ENCODE measurements at regions not wholly inside any gene's neighbourhood (a gene's known extent, or its start where the extent isn't known, plus 50 kb on each side); places are given as distances from the start of the nearest gene placed in this dataset.

DNA sequence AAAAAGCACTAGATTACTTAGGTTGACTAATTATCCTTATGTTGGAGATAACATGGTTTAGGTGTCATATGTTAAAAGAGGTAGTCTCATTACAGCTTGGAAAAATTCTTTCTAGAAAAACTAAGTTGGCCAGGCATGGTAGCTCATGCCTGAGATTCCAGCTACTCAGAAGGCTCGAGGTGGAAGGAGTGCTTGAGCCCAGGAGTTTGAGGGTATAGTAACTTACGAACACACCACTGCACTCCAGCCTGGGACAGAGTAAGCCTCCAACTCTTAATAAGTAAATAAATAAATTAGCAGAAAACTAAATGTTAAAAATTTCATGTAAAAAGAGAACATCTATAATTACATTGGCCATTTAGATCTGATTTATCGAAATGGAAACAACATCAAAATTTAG is 177.2 kb downstream of the NR4A2 start:
- H3K27me3 ChIP-seq (replicated peaks; ENCODE audit: control insufficient read depth, insufficient read depth, low read length) = no peaks in the 10 kb centered on the region
- H3K4me3 ChIP-seq (ENCODE audit: low read depth, low read length) = no peak overlapping the region
- no peaks in the 10 kb centered on the region for H3K9me3 Mint-ChIP-seq (ENCODE audit: unreplicated experiment)
- H3K27ac Mint-ChIP-seq (ENCODE audit: unreplicated experiment) = no peak overlapping the region
- no peak overlapping the region for H3K4me3 Mint-ChIP-seq (ENCODE audit: unreplicated experiment)
- POLR2A ChIA-PET = no interaction called here
- DNase-seq = no peak
- CTCF ChIA-PET = no interaction called here
- intact Hi-C loops (cut with micrococcal nuclease; ENCODE audit: unreplicated experiment) = loop anchor here (5.0 to 10.0 kb wide), 2 partner anchors 437 to 739 kb away; no protein-coding TSS in a partner anchor
- BruUV-seq (replicated peaks) = no TSS peak
- H3K9me3 ChIP-seq = no peaks in the 10 kb centered on the region
- no peaks in the 10 kb centered on the region for H3K36me3 ChIP-seq (ENCODE audit: control insufficient read depth, insufficient read depth, low read length)
- H3K36me3 Mint-ChIP-seq (ENCODE audit: insufficient read depth, unreplicated experiment) = no peaks in the 10 kb centered on the region
- no peaks in the 10 kb centered on the region for H3K4me1 ChIP-seq
- TF ChIP-seq, protein P1, sequence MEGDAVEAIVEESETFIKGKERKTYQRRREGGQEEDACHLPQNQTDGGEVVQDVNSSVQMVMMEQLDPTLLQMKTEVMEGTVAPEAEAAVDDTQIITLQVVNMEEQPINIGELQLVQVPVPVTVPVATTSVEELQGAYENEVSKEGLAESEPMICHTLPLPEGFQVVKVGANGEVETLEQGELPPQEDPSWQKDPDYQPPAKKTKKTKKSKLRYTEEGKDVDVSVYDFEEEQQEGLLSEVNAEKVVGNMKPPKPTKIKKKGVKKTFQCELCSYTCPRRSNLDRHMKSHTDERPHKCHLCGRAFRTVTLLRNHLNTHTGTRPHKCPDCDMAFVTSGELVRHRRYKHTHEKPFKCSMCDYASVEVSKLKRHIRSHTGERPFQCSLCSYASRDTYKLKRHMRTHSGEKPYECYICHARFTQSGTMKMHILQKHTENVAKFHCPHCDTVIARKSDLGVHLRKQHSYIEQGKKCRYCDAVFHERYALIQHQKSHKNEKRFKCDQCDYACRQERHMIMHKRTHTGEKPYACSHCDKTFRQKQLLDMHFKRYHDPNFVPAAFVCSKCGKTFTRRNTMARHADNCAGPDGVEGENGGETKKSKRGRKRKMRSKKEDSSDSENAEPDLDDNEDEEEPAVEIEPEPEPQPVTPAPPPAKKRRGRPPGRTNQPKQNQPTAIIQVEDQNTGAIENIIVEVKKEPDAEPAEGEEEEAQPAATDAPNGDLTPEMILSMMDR (IDR thresholded peaks at IDR 0.05; ENCODE audit: insufficient read depth in 1 of 2, low read depth in 1 of 2, low read length in 1 of 2, severe bottlenecking in 1 of 2, unreplicated experiment in 1 of 2) = no peak
- no peaks in the 10 kb centered on the region for H3K27me3 Mint-ChIP-seq (ENCODE audit: insufficient read depth, unreplicated experiment)
- peaks cover 8% of the 10 kb centered on the region for H3K4me1 Mint-ChIP-seq (ENCODE audit: low read depth, unreplicated experiment)

DNA sequence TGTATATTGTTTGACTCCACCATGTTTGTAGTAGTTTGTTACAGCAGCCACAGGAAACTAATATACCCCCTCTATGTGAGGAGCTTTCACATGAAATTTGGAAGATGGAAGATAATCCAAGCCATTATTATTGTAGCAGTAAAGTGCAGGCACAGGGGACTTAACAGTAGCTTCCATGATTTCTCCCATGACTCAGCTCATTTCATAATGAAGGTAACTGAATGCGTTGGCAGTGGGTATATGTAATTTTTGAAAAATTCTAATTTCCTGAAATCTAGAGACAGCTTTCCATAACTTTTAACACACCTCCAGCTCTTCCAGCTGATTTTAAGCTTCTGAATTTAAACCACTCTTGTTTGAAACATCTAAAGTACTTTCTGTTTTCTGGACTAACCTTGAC is 181.2 kb downstream of the NR4A2 start:
- Histone ChIP-seq H3K9me3 (no peaks in the 10 kb centered on the region), H3K4me3 (ENCODE audit: low read depth, low read length) (no peak overlapping the region), H3K36me3 (ENCODE audit: control insufficient read depth, insufficient read depth, low read length) (no peaks in the 10 kb centered on the region), H3K27me3 (replicated peaks; ENCODE audit: control insufficient read depth, insufficient read depth, low read length) (no peaks in the 10 kb centered on the region), H3K4me1 (no peaks in the 10 kb centered on the region)
- intact Hi-C loops (cut with micrococcal nuclease; ENCODE audit: unreplicated experiment) = loop anchor here (10.0 kb wide), 1 partner anchor 743 kb away; no protein-coding TSS in a partner anchor
- CTCF ChIA-PET = interaction anchor here (0.6 kb wide), 1 partner anchor 568 kb away, joined by 3 read pairs; no protein-coding TSS in a partner anchor
- TF ChIP-seq, protein P1 (IDR thresholded peaks at IDR 0.05; ENCODE audit: insufficient read depth in 1 of 2, low read depth in 1 of 2, low read length in 1 of 2, severe bottlenecking in 1 of 2, unreplicated experiment in 1 of 2) = no peak
- H3K27me3 Mint-ChIP-seq (ENCODE audit: insufficient read depth, unreplicated experiment) = no peaks in the 10 kb centered on the region
- no peaks in the 10 kb centered on the region for H3K9me3 Mint-ChIP-seq (ENCODE audit: unreplicated experiment)
- no peaks in the 10 kb centered on the region for H3K4me1 Mint-ChIP-seq (ENCODE audit: low read depth, unreplicated experiment)
- no peak for DNase-seq
- H3K36me3 Mint-ChIP-seq (ENCODE audit: insufficient read depth, unreplicated experiment) = no peaks in the 10 kb centered on the region
- H3K4me3 Mint-ChIP-seq (ENCODE audit: unreplicated experiment) = no peak overlapping the region
- POLR2A ChIA-PET = no interaction called here
- no peak overlapping the region for H3K27ac Mint-ChIP-seq (ENCODE audit: unreplicated experiment)
- no TSS peak for BruUV-seq (replicated peaks)

DNA sequence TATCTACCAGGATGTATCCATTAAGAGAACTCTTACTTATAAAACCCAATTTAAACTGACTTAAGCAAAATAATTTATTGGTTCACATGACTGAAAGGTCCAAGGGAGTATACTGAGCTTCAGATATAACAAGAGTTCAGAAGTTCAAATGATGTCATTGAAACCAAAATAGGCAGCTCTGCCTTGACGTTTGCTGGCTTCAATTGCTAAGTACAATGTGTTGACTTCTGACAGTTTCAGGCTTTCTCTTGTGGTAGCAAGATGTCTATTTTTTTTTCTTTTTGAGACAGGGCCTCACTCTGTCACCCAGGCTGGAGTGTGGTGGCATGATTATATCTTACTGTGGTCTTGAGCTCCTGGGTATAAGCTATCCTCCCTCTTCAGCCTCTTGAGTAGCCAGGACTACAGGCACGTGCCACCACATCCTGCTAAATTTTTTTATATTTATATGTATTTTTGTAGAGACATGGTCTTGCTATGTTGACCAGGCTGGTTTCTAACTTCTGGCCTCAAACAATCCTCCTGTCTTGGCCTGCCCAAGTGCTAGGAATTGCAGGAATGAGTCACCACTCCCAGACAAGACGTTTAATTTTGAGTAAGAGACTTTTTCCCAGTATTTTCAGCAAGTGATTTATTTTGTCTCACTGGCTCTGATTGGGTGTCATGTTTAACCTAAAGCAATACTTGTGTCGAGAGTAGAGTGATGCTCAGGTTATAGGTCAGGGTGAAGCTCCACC is 184.8 kb downstream of the NR4A2 start:
- Histone ChIP-seq H3K4me3 (ENCODE audit: low read depth, low read length) (no peak overlapping the region), H3K4me1 (no peaks in the 10 kb centered on the region), H3K9me3 (no peaks in the 10 kb centered on the region), H3K27me3 (replicated peaks; ENCODE audit: control insufficient read depth, insufficient read depth, low read length) (no peaks in the 10 kb centered on the region), H3K36me3 (ENCODE audit: control insufficient read depth, insufficient read depth, low read length) (no peaks in the 10 kb centered on the region)
- no peaks in the 10 kb centered on the region for H3K36me3 Mint-ChIP-seq (ENCODE audit: insufficient read depth, unreplicated experiment)
- no peak for DNase-seq
- ChIA-PET CTCF (no interaction called here), POLR2A (no interaction called here)
- H3K9me3 Mint-ChIP-seq (ENCODE audit: unreplicated experiment) = no peaks in the 10 kb centered on the region
- H3K4me3 Mint-ChIP-seq (ENCODE audit: unreplicated experiment) = no peak overlapping the region
- no peaks in the 10 kb centered on the region for H3K27me3 Mint-ChIP-seq (ENCODE audit: insufficient read depth, unreplicated experiment)
- no TSS peak for BruUV-seq (replicated peaks)
- intact Hi-C loops (cut with micrococcal nuclease; ENCODE audit: unreplicated experiment) = no loop called here
- no peak overlapping the region for H3K27ac Mint-ChIP-seq (ENCODE audit: unreplicated experiment)
- H3K4me1 Mint-ChIP-seq (ENCODE audit: low read depth, unreplicated experiment) = no peaks in the 10 kb centered on the region
- TF ChIP-seq, protein P1 (IDR thresholded peaks at IDR 0.05; ENCODE audit: insufficient read depth in 1 of 2, low read depth in 1 of 2, low read length in 1 of 2, severe bottlenecking in 1 of 2, unreplicated experiment in 1 of 2) = no peak

All from Caco-2 (cell line).